GM04504 (cell line): ENCODE measurements at regions not wholly inside any gene's neighbourhood (a gene's known extent, or its start where the extent isn't known, plus 50 kb on each side); places are given as distances from the start of the nearest gene placed in this dataset.
"Not testable (repeated sequence)": the region's sequence is repeated elsewhere in the genome, so short reads cannot be mapped to it uniquely, and the experiment has no call there.

Experiments
- DNase-seq: peaks from one replicate; pipeline ENCODE4 v3.0.0-alpha.2; 2012; ENCODE audit warnings: low read depth

DNA sequence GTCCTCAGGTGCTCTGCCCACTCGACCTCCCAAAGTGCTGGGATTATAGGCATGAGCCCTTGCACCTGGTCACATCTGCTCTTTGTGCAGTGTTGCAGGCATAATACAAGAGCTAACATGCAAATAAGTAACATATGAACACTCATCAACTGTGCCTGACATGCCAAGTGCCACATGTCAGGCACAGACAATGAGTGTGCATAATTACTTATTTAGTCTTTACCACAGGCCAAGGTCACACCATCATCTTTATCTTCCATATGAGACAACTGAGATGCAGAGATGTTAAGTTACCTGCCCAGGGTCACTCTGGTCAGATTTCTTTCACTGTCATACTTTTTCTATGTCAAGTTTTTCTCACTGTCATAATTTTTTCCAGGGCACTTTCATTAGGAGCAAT lies 126.1 kb downstream of the PPIAL4G start:
- DNase-seq = no peak

- DNase-seq = no peak
Observed at GRCh38 chr1:148355976-148356375, 127.1 kb downstream of the PPIAL4G start.

DNA sequence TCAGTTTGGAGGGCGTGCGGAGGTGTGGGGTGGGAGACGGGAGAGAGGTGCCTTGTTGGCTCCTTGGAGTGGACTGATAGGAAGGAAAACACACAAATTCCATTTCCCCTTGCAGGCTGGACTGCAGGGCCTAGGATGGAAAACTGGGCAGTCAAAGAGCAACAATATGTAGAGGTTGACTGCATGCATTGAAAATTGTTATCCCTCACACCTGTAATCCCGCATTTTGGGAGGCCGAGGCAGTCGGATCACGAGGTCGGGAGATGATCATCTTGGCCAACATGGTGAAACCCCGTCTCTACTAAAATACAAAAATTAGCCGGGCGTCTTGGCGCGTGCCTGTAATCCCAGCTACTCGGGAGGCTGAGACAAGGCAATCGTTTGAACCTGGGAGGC lies 128.2 kb downstream of the PPIAL4G start:
- no peak for DNase-seq

DNA sequence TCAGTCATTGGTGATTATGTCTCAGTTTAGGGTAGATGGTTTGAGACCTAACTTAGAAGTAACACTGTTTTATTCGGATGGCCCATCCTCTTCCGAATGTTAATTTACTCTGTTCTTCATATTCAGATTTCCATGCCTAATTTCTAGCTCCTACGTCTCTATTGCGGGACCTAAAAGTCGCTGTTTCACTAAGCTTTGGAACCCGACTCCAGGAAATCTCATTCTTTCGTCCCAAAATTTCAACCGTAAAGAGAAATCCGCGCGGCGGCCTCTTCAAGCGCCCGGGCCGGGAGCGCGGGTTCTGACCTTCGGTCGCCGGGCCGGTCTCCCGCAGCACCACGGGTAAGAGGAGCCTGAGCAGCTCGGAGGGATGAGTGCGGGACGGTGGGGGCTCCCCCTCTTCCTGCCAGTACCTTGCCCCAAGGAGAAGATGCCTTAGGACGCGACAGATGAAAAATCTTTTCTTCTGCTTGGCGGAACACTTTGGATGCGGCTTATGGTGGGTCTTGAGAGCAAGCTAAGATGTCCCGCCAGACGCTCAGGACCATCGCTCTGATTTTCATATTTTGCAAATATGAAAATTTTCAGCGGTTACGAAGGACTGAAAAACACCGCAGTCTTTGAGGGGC lies 128.7 kb downstream of the PPIAL4G start:
- no peak for DNase-seq

DNA sequence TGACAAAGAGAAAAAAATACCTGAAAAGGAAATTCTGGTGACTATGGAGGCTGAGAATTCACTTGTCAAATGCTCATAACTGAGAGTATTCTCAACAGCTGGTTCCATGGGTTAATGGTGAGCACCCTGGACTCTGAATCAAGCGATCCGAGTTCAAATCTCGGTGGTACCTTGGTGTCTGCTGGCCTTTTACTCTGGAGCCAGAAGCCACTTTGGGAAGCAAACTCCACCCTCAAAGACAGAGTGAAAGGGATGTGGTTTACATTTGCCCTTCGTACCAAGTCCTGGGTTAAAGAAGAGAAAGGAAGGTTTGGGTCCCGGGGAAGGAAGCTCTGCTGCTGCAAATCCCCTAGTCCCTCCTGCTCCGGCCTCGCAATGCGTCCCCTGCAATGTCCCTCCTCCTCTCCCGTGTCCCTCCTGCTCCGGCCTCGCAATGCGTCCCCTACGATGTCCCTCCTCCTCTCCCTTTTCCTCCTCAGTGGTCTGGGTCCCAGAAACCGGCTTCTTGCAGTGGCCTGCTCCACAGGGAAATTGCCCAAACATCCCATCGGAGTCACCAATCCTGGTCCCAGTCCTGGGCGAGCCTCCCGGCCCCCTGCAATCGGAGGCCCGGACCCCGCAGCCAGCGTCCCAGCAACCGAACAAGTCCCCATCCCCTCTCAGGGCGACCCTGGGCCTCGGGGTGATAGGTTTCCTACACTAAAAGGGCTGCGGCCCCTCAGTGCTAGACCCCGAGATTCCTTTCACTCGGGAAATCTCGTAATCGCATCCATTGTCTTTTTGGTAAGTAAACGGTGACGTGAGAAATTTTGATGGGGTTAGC lies 129.4 kb downstream of the PPIAL4G start:
- peak; percentile 4 for DNase-seq

DNA sequence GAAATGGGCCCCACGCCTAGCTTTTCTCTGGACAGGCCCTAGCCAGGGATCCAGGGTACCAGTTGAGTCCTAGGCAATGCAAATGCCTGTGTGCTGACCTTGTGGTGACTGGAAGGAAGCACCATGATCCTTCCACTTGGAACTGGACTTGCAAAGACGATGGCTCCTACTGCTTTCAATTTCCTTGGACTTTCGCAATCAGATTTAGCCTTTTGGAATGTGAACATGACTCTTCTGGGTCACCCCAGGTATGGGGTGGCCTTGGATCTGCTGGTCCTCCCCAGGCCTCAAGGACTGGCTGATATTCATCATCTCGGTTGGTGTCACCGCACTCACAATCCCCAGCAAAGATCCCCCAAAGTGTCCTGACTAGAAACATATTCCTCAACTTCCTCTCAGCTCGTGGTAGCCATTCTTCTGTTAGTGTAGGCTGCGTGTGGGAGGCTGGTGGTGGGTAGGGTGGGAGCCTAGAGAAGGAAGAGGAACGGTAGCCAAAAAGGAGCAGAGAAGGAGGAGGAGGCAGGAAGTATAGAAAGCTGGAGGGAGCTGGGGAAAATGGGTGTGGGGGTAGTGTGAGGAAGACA lies 130.5 kb downstream of the PPIAL4G start:
- DNase-seq = no peak

- no peak for DNase-seq
Observed at GRCh38 chr1:148347781-148348180, 135.3 kb downstream of the PPIAL4G start.

- DNase-seq = peak; percentile 6
Observed at GRCh38 chr1:148345659-148346151, 137.4 kb downstream of the PPIAL4G start.

GRCh38 chr1:148344651-148345050 lies 138.5 kb downstream of the PPIAL4G start:
- DNase-seq = not testable (repeated sequence)

- DNase-seq = not testable (repeated sequence)
Observed at GRCh38 chr1:148341729-148342128, 141.4 kb downstream of the PPIAL4G start.

- DNase-seq = not testable (repeated sequence)
Observed at GRCh38 chr1:148336121-148336918, 146.8 kb downstream of the PPIAL4G start.

DNA sequence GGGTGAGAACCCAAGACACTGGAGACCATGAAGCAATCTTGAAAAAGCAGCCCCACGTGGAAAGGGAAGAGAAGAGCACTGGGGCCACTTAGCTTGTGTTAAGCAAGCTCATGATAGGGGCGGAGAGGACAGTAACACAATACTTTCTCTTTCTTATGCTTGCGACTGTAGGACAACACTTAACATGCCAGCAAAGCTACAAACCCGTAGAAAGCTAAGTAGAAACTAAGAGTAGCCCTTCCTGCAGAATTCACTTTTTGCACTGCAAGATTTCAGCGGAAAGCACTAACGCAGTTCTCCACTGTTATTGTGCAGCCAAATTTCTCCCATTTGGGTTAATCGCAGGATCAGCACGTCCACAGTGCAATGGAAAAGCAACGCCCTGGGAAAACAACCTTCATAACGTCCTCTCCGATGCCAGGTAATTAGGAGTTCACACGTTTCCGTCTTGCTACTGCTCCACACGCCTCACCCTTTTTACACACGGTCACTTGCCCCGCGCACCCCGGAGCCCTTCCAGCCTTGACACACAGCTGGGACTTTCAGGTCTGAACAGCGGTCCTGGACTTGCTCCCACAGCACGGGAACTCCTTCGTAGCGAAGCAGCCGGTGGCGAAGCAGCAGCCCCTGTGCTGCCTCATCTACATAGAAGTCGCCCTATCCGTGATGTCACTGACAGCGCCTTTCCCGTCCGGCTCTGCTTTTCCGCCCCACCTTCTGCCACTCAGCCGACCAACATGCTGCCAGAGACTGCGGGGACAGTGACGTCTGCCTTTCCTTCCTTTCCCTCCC lies 148.6 kb downstream of the PPIAL4G start:
- DNase-seq = peak; percentile 18

- DNase-seq = no peak
Observed at GRCh38 chr1:148333875-148334338, 149.2 kb downstream of the PPIAL4G start.

- no peak for DNase-seq
Observed at GRCh38 chr1:148328884-148329283, 154.2 kb downstream of the PPIAL4G start.

DNA sequence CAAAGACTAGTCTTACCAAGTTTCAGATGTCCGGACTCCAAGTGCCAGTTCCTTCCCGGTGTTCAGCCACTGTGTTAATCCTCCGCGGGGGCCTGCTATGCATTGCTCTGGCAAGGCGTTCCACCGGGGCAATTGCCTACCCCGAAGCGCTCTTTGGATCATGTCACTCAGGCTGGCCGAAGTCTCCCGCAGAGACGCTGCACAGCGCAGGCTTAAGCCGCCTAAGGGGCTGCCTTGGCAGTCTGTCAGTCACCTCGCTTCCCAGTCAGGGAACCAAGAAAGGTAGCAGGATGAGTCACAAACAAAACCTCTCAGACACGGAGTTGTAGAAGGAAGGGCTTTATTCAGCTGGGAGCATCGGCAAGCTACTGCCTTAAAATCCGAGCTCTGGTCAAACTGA lies 158.1 kb downstream of the PPIAL4G start:
- not testable (repeated sequence) for DNase-seq

GRCh38 chr1:148324465-148324864 lies 158.6 kb downstream of the PPIAL4G start:
- not testable (repeated sequence) for DNase-seq

- DNase-seq = not testable (repeated sequence)
Observed at GRCh38 chr1:148320079-148320478, 163.0 kb downstream of the PPIAL4G start.

GRCh38 chr1:148318904-148319242 lies 164.2 kb downstream of the PPIAL4G start:
- DNase-seq = no peak

DNA sequence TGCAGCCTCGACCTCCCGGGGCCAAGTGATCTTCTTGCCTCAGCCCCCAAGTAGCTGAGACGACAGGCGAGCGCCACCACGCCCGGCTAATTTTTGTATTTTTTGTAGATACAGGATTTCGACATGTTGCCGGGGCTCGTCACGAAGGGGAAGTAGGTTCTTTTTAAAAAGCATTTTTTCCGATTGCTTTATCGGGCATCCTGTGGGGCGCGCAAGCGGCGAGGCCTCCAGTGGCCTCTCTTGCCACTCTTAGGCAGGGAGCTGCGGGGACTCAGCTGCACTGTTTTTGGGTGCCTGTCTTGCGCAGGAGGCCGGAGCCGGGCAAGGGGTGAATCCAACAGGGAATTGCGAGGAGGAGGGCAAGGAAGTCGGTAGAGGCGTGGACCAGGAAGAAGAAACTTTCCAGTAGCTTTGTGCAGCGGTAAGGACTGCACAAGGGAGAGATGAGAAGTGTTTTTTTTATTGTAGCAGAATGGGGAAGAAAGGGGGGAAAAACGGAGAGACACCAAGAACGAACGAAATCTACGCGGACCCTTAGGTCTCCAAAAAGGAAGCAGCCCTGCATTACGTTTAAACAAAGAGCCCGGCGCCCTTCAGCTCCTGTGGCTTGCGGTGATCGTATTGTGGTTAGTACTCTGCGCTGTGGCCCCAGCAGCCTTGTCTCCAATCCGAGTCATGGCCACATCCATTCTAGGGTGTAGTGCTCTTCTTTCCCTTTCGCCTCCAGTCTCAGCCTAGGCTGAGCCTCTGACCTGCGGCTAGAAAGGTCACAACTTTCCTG lies 164.8 kb downstream of the PPIAL4G start:
- DNase-seq = no peak

- no peak for DNase-seq
Observed at GRCh38 chr1:148317288-148317985, 165.4 kb upstream of the NBPF11 start.
